ENCODE measurements at regions not wholly inside any gene's neighbourhood (a gene's known extent, or its start where the extent isn't known, plus 50 kb on each side); places are given as distances from the start of the nearest gene placed in this dataset.

GRCh38 chr1:101137144-101138126 lies 99.4 kb upstream of the S1PR1 start:
- H3K79me2 ChIP-seq (ENCODE audit: control insufficient read depth, insufficient read depth, low read length) = no peaks in the 10 kb centered on the region
- no peaks in the 10 kb centered on the region for H3K9me3 ChIP-seq (ENCODE audit: control insufficient read depth, insufficient read depth, low read depth, low read length)
- H3K4me3 ChIP-seq (replicated peaks in 1 of 4; ENCODE audit: control extremely low read depth in 1 of 4, insufficient read depth in 1 of 4, low read depth in 3 of 4, low read length in 4 of 4) = no peak overlapping the region
- H3K4me2 ChIP-seq (ENCODE audit: extremely low read depth, insufficient read depth, low read length) = no peak overlapping the region
- no peaks in the 10 kb centered on the region for H3K27me3 ChIP-seq (ENCODE audit: control insufficient read depth, insufficient read depth, low read length)
- DNase-seq (ENCODE audit: low read depth in 2 of 2) = peak; percentile 47 to 89
- no peak overlapping the region for H2AFZ ChIP-seq (ENCODE audit: low read length)
- H3K4me1 ChIP-seq (ENCODE audit: control insufficient read depth, extremely low read depth, insufficient read depth, low read length) = no peaks in the 10 kb centered on the region
- TF ChIP-seq CTCF (conservative IDR thresholded peaks at IDR 0.05 in 1 of 2, IDR thresholded peaks at IDR 0.05 in 1 of 2; ENCODE audit: low read depth in 1 of 2, low read length in 2 of 2) (no peak), EZH2 (IDR thresholded peaks at IDR 0.05; ENCODE audit: low read length, missing control alignments) (no peak)
- no peak overlapping the region for H3K27ac ChIP-seq (ENCODE audit: insufficient read depth, low read length)
- no peaks in the 10 kb centered on the region for H3K36me3 ChIP-seq (ENCODE audit: control insufficient read depth, insufficient read depth, low read length)
- no peak overlapping the region for H3K9ac ChIP-seq (ENCODE audit: insufficient read depth, low read length)
- no peaks in the 10 kb centered on the region for H4K20me1 ChIP-seq (ENCODE audit: control insufficient read depth, extremely low read depth, insufficient read depth, low read length)

GRCh38 chr1:101136739-101137138 lies 100.1 kb upstream of the S1PR1 start:
- Histone ChIP-seq H3K4me3 (replicated peaks in 1 of 4; ENCODE audit: control extremely low read depth in 1 of 4, insufficient read depth in 1 of 4, low read depth in 3 of 4, low read length in 4 of 4) (no peak overlapping the region), H3K27me3 (ENCODE audit: control insufficient read depth, insufficient read depth, low read length) (no peaks in the 10 kb centered on the region), H2AFZ (ENCODE audit: low read length) (no peak overlapping the region), H3K4me1 (ENCODE audit: control insufficient read depth, extremely low read depth, insufficient read depth, low read length) (no peaks in the 10 kb centered on the region), H3K9ac (ENCODE audit: insufficient read depth, low read length) (no peak overlapping the region), H4K20me1 (ENCODE audit: control insufficient read depth, extremely low read depth, insufficient read depth, low read length) (no peaks in the 10 kb centered on the region), H3K27ac (ENCODE audit: insufficient read depth, low read length) (no peak overlapping the region), H3K9me3 (ENCODE audit: control insufficient read depth, insufficient read depth, low read depth, low read length) (no peaks in the 10 kb centered on the region), H3K36me3 (ENCODE audit: control insufficient read depth, insufficient read depth, low read length) (no peaks in the 10 kb centered on the region), H3K4me2 (ENCODE audit: extremely low read depth, insufficient read depth, low read length) (no peak overlapping the region), H3K79me2 (ENCODE audit: control insufficient read depth, insufficient read depth, low read length) (no peaks in the 10 kb centered on the region)
- peak in 1 of 2 donors; percentile 19 for TF ChIP-seq CTCF (conservative IDR thresholded peaks at IDR 0.05 in 1 of 2, IDR thresholded peaks at IDR 0.05 in 1 of 2; ENCODE audit: low read depth in 1 of 2, low read length in 2 of 2)
- TF ChIP-seq EZH2 (IDR thresholded peaks at IDR 0.05; ENCODE audit: low read length, missing control alignments) = no peak
- DNase-seq (ENCODE audit: low read depth in 2 of 2) = peak; percentile 44 to 51

GRCh38 chr1:101136271-101136670 lies 100.5 kb upstream of the S1PR1 start:
- Histone ChIP-seq H3K27ac (ENCODE audit: insufficient read depth, low read length) (no peak overlapping the region), H4K20me1 (ENCODE audit: control insufficient read depth, extremely low read depth, insufficient read depth, low read length) (no peaks in the 10 kb centered on the region), H3K9ac (ENCODE audit: insufficient read depth, low read length) (no peak overlapping the region), H3K9me3 (ENCODE audit: control insufficient read depth, insufficient read depth, low read depth, low read length) (no peaks in the 10 kb centered on the region), H3K4me1 (ENCODE audit: control insufficient read depth, extremely low read depth, insufficient read depth, low read length) (no peaks in the 10 kb centered on the region), H3K4me2 (ENCODE audit: extremely low read depth, insufficient read depth, low read length) (no peak overlapping the region), H3K79me2 (ENCODE audit: control insufficient read depth, insufficient read depth, low read length) (no peaks in the 10 kb centered on the region), H3K27me3 (ENCODE audit: control insufficient read depth, insufficient read depth, low read length) (no peaks in the 10 kb centered on the region), H2AFZ (ENCODE audit: low read length) (no peak overlapping the region), H3K36me3 (ENCODE audit: control insufficient read depth, insufficient read depth, low read length) (no peaks in the 10 kb centered on the region), H3K4me3 (replicated peaks in 1 of 4; ENCODE audit: control extremely low read depth in 1 of 4, insufficient read depth in 1 of 4, low read depth in 3 of 4, low read length in 4 of 4) (no peak overlapping the region)
- TF ChIP-seq CTCF (conservative IDR thresholded peaks at IDR 0.05 in 1 of 2, IDR thresholded peaks at IDR 0.05 in 1 of 2; ENCODE audit: low read depth in 1 of 2, low read length in 2 of 2) (no peak), EZH2 (IDR thresholded peaks at IDR 0.05; ENCODE audit: low read length, missing control alignments) (no peak)
- peak in 1 of 2 donors; percentile 34 for DNase-seq (ENCODE audit: low read depth in 2 of 2)
